ENCODE measurements at regions not wholly inside any gene's neighbourhood (a gene's known extent, or its start where the extent isn't known, plus 50 kb on each side); places are given as distances from the start of the nearest gene placed in this dataset.

DNA sequence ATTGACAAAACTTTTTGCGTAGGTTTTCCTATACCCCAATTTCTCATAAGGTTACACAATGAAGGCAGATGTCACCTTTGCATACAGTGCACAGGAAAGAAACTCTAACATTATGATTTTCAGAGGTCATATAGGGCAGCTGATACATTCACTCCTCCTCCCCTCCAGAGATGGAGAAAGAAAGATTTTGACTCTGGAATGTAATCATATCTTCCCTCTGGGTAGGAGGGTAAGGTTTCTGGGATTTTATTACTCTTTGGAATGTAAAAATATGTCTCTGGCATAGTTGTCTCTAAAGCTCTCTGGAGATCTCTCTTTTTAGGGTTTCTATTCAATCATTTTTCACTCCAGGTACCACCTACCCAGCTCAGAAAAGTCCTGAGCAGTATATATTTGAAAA lies 398.3 kb downstream of the GPD2 start:
- TF ChIP-seq, protein P1, sequence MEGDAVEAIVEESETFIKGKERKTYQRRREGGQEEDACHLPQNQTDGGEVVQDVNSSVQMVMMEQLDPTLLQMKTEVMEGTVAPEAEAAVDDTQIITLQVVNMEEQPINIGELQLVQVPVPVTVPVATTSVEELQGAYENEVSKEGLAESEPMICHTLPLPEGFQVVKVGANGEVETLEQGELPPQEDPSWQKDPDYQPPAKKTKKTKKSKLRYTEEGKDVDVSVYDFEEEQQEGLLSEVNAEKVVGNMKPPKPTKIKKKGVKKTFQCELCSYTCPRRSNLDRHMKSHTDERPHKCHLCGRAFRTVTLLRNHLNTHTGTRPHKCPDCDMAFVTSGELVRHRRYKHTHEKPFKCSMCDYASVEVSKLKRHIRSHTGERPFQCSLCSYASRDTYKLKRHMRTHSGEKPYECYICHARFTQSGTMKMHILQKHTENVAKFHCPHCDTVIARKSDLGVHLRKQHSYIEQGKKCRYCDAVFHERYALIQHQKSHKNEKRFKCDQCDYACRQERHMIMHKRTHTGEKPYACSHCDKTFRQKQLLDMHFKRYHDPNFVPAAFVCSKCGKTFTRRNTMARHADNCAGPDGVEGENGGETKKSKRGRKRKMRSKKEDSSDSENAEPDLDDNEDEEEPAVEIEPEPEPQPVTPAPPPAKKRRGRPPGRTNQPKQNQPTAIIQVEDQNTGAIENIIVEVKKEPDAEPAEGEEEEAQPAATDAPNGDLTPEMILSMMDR (IDR thresholded peaks at IDR 0.05; ENCODE audit: insufficient read depth, low read length, poor library complexity, severe bottlenecking), result no peak
- no peak for TF ChIP-seq EZH2phosphoT487 (conservative IDR thresholded peaks at IDR 0.05; ENCODE audit: low read length)

Measured in SU-DHL-6 (cell line).